ENCODE measurements at regions not wholly inside any gene's neighbourhood (a gene's known extent, or its start where the extent isn't known, plus 50 kb on each side); places are given as distances from the start of the nearest gene placed in this dataset.

- DNase-seq (ENCODE audit: low spot score) (no peak), ATAC-seq (ENCODE audit: insufficient number of reproducible peaks, low FRiP score, low read depth) (no peak)
- H3K4me1 ChIP-seq (ENCODE audit: control insufficient read depth in 1 of 2, low read depth in 2 of 2), result no peaks in the 10 kb centered on the region
- no peaks in the 10 kb centered on the region for H3K36me3 ChIP-seq
- no peaks in the 10 kb centered on the region for H3K9me3 ChIP-seq
- no peaks in the 10 kb centered on the region for H3K27me3 ChIP-seq (replicated peaks; ENCODE audit: insufficient read depth)
- no peak overlapping the region for H3K27ac ChIP-seq
- no peak for TF ChIP-seq CTCF (IDR thresholded peaks at IDR 0.05)
- no peak overlapping the region for H3K4me3 ChIP-seq
Measured at GRCh38 chr1:106952776-106953175, 103.7 kb upstream of the PRMT6 start.

- DNase-seq (ENCODE audit: low spot score) (no peak), ATAC-seq (ENCODE audit: insufficient number of reproducible peaks, low FRiP score, low read depth) (no peak)
- no peaks in the 10 kb centered on the region for H3K9me3 ChIP-seq
- H3K27me3 ChIP-seq (replicated peaks; ENCODE audit: insufficient read depth), result no peaks in the 10 kb centered on the region
- no peak overlapping the region for H3K4me3 ChIP-seq
- no peaks in the 10 kb centered on the region for H3K36me3 ChIP-seq
- no peaks in the 10 kb centered on the region for H3K4me1 ChIP-seq (ENCODE audit: control insufficient read depth in 1 of 2, low read depth in 2 of 2)
- TF ChIP-seq CTCF (IDR thresholded peaks at IDR 0.05), result no peak
- no peak overlapping the region for H3K27ac ChIP-seq
Measured at GRCh38 chr1:106954661-106955229, 101.7 kb upstream of the PRMT6 start.

GRCh38 chr1:106956721-106957120, 99.8 kb upstream of the PRMT6 start:
- no peak for TF ChIP-seq CTCF (IDR thresholded peaks at IDR 0.05)
- Histone ChIP-seq H3K27ac (no peak overlapping the region), H3K27me3 (replicated peaks; ENCODE audit: insufficient read depth) (no peaks in the 10 kb centered on the region), H3K4me1 (ENCODE audit: control insufficient read depth in 1 of 2, low read depth in 2 of 2) (no peaks in the 10 kb centered on the region), H3K4me3 (no peak overlapping the region), H3K36me3 (no peaks in the 10 kb centered on the region), H3K9me3 (no peaks in the 10 kb centered on the region)
- DNase-seq (ENCODE audit: low spot score) (no peak), ATAC-seq (ENCODE audit: insufficient number of reproducible peaks, low FRiP score, low read depth) (no peak)

- Histone ChIP-seq H3K4me1 (ENCODE audit: control insufficient read depth in 1 of 2, low read depth in 2 of 2) (no peaks in the 10 kb centered on the region), H3K9me3 (no peaks in the 10 kb centered on the region), H3K27ac (no peak overlapping the region), H3K27me3 (replicated peaks; ENCODE audit: insufficient read depth) (no peaks in the 10 kb centered on the region), H3K4me3 (no peak overlapping the region), H3K36me3 (no peaks in the 10 kb centered on the region)
- DNase-seq (ENCODE audit: low spot score) (no peak), ATAC-seq (ENCODE audit: insufficient number of reproducible peaks, low FRiP score, low read depth) (no peak)
- no peak for TF ChIP-seq CTCF (IDR thresholded peaks at IDR 0.05)
Measured at GRCh38 chr1:106957795-106958194, 98.7 kb upstream of the PRMT6 start.

- DNase-seq (ENCODE audit: low spot score), result no peak
- Histone ChIP-seq H3K4me3 (no peak overlapping the region), H3K36me3 (no peaks in the 10 kb centered on the region), H3K4me1 (ENCODE audit: control insufficient read depth in 1 of 2, low read depth in 2 of 2) (no peaks in the 10 kb centered on the region), H3K9me3 (no peaks in the 10 kb centered on the region), H3K27ac (no peak overlapping the region), H3K27me3 (replicated peaks; ENCODE audit: insufficient read depth) (no peaks in the 10 kb centered on the region)
- no peak for ATAC-seq (ENCODE audit: insufficient number of reproducible peaks, low FRiP score, low read depth)
- no peak for TF ChIP-seq CTCF (IDR thresholded peaks at IDR 0.05)
Measured at GRCh38 chr1:106960412-106960811, 96.1 kb upstream of the PRMT6 start.

Measured in thoracic aorta (tissue), 2 donors.